Mesendoderm (in vitro differentiated cells): ENCODE measurements at regions not wholly inside any gene's neighbourhood (a gene's known extent, or its start where the extent isn't known, plus 50 kb on each side); places are given as distances from the start of the nearest gene placed in this dataset.

Source experiments
- DNase-seq: peaks from one replicate; pipeline ENCODE4 v3.0.0; 2013
- H2AK5ac ChIP-seq: 2 replicates; pipeline ENCODE4 v1.6.1; 2013; ENCODE audit warnings: low read length, inconsistent platforms
- H2BK120ac ChIP-seq: 2 replicates; pipeline ENCODE4 v1.6.1; 2013; ENCODE audit warnings: low read depth, mild to moderate bottlenecking, low read length, moderate library complexity, mixed read lengths
- H2BK15ac ChIP-seq: replicated peaks from 2 replicates; pipeline ENCODE4 v1.6.1; 2013; ENCODE audit warnings: low read depth, mild to moderate bottlenecking, moderate library complexity
- H2BK5ac ChIP-seq: 2 replicates; pipeline ENCODE4 v1.6.1; 2013; ENCODE audit warnings: low read length, inconsistent platforms
- H3K18ac ChIP-seq: 2 replicates; pipeline ENCODE4 v1.6.1; 2013; ENCODE audit warnings: mild to moderate bottlenecking, low read length, mixed read lengths
- H3K23ac ChIP-seq: one replicate; pipeline ENCODE4 v1.6.1; 2013; ENCODE audit warnings: low read length
- H3K27ac ChIP-seq: 2 replicates; pipeline ENCODE4 v1.5.1; 2013; ENCODE audit warnings: low read depth, mild to moderate bottlenecking, inconsistent platforms, low read length, moderate library complexity
- H3K27me3 ChIP-seq: 2 replicates; pipeline ENCODE4 v1.6.1; 2013; ENCODE audit warnings: low read length, control low read depth, mild to moderate bottlenecking, inconsistent platforms; ENCODE audit not compliant: insufficient read depth, poor library complexity
- H3K36me3 ChIP-seq: 2 replicates; pipeline ENCODE4 v1.6.1; 2013; ENCODE audit warnings: low read length, inconsistent platforms; ENCODE audit not compliant: control insufficient read depth, insufficient read depth
- H3K4ac ChIP-seq: one replicate; pipeline ENCODE4 v1.6.1; 2013; ENCODE audit warnings: low read depth, mild to moderate bottlenecking, low read length, moderate library complexity
- H3K4me1 ChIP-seq: 2 replicates; pipeline ENCODE4 v1.6.1; 2013; ENCODE audit warnings: low read depth, low read length, inconsistent platforms; ENCODE audit not compliant: control insufficient read depth
- H3K4me2 ChIP-seq: 2 replicates; pipeline ENCODE4 v1.6.1; 2013; ENCODE audit warnings: low read length
- H3K4me3 ChIP-seq: 2 replicates; pipeline ENCODE4 v1.5.1; 2013; ENCODE audit warnings: mild to moderate bottlenecking, low read length
- H3K56ac ChIP-seq: one replicate; pipeline ENCODE4 v1.6.1; 2013; ENCODE audit warnings: low read length
- H3K79me1 ChIP-seq: 2 replicates; pipeline ENCODE4 v1.6.1; 2013; ENCODE audit warnings: low read length, inconsistent platforms
- H3K79me2 ChIP-seq: 2 replicates; pipeline ENCODE4 v1.6.1; 2013; ENCODE audit warnings: mild to moderate bottlenecking, low read length; ENCODE audit not compliant: control insufficient read depth, insufficient read depth
- H3K9ac ChIP-seq: 2 replicates; pipeline ENCODE4 v1.6.1; 2013; ENCODE audit warnings: low read length, inconsistent platforms
- H4K5ac ChIP-seq: one replicate; pipeline ENCODE4 v1.6.1; 2013; ENCODE audit warnings: low read length
- H4K8ac ChIP-seq: one replicate; pipeline ENCODE4 v1.6.1; 2013; ENCODE audit warnings: low read depth, mild to moderate bottlenecking, control low read depth, low read length, moderate library complexity
- WGBS: extraction: QIAGEN DNeasy Blood & Tissue Kit; methylation state at CpG from one replicate; pipeline ENCODE4 v1.1.7; 2013; ENCODE audit warnings: low lambda C conversion rate, missing lambda C conversion rate; ENCODE audit not compliant: insufficient coverage; ENCODE audit errors: extremely low coverage; 5-methylcytosine and 5-hydroxymethylcytosine counted together

DNA sequence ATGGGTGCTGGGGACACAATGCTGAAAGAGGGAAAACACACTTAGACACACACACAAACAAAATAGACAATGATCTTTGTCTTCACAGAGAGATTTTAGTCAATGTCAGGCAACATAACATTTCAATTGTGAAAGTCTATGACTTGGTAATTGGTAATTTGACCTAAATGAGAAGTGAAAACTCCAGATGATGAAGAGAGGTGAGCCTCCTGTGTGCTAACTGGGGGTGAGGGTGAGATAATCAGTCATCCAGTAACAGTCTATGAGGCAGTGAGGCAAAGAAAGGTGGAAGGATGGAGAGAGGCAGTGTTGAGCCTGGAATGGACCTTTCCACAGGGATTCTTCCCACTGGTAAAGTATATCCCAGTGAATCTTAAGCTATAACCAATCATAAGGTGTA, 744.2 kb downstream of the MAFB start:
- H3K27ac ChIP-seq, result no peak overlapping the region
- H3K23ac ChIP-seq, result no peak overlapping the region
- H3K9ac ChIP-seq, result no peak overlapping the region
- no peaks in the 10 kb centered on the region for H3K79me1 ChIP-seq
- no peak overlapping the region for H2BK120ac ChIP-seq
- H2AK5ac ChIP-seq, result no peak overlapping the region
- no peak overlapping the region for H3K56ac ChIP-seq
- H3K18ac ChIP-seq, result no peak overlapping the region
- H3K4ac ChIP-seq, result no peak overlapping the region
- no peak overlapping the region for H2BK5ac ChIP-seq
- no peak overlapping the region for H4K8ac ChIP-seq
- no peak overlapping the region for H3K4me3 ChIP-seq
- no peaks in the 10 kb centered on the region for H3K79me2 ChIP-seq
- H3K4me1 ChIP-seq, result no peaks in the 10 kb centered on the region
- H3K36me3 ChIP-seq, result no peaks in the 10 kb centered on the region
- no peaks in the 10 kb centered on the region for H3K27me3 ChIP-seq
- no peak overlapping the region for H3K4me2 ChIP-seq
- H2BK15ac ChIP-seq, result no peak overlapping the region
- no peak overlapping the region for H4K5ac ChIP-seq
- no peak for DNase-seq

DNA sequence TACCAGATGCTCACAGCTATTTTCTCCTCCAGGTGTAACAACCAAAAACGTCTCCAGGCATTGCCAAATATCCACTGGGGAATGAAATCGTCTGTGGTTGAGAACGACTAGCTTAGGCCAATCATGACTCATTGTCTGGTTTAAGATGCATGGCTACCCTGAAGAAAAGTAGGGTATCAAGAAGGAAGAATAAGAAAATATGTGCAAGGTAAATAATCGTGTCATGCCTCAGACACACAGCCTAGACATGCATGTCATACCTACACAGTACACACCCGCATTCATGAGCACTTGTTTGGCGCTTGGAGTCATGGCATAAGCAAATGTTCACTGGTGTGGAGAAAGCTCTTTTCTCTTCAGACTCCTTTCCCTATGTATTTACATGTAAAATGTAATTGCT, 745.7 kb downstream of the MAFB start:
- no CpG with 5 or more reads among the region's 6 CpGs for WGBS
- H3K4me1 ChIP-seq, result no peaks in the 10 kb centered on the region
- no peak overlapping the region for H2BK5ac ChIP-seq
- H3K4me2 ChIP-seq, result no peak overlapping the region
- no peaks in the 10 kb centered on the region for H3K79me2 ChIP-seq
- no peak for DNase-seq
- H3K27me3 ChIP-seq, result no peaks in the 10 kb centered on the region
- H3K79me1 ChIP-seq, result no peaks in the 10 kb centered on the region
- no peak overlapping the region for H3K18ac ChIP-seq
- H3K36me3 ChIP-seq, result no peaks in the 10 kb centered on the region
- H2BK120ac ChIP-seq, result no peak overlapping the region
- no peak overlapping the region for H2AK5ac ChIP-seq
- H3K27ac ChIP-seq, result no peak overlapping the region
- no peak overlapping the region for H4K8ac ChIP-seq
- no peak overlapping the region for H3K23ac ChIP-seq
- H4K5ac ChIP-seq, result no peak overlapping the region
- H3K56ac ChIP-seq, result no peak overlapping the region
- no peak overlapping the region for H3K4ac ChIP-seq
- H2BK15ac ChIP-seq, result no peak overlapping the region
- no peak overlapping the region for H3K4me3 ChIP-seq
- no peak overlapping the region for H3K9ac ChIP-seq

DNA sequence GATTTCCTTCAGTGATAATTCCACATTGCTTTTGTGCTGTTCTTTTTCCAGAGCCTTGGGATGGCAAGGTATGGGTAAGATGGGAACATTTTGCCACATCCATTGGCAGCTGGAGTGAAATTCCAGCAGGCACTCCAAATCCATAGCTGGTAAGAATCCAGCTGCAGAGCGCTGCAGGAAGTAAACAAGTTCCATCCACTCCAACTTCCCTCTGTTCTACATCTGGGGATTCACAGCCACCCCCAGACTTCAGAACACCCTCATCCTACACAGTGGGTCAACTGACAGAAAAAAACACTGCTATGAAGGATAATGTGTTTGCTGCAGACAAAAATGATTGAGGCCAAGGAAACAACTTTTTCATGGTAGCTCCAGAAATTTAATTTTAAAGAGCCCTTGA, 747.8 kb downstream of the MAFB start:
- Histone ChIP-seq H3K18ac (no peak overlapping the region), H3K79me1 (no peaks in the 10 kb centered on the region), H4K8ac (no peak overlapping the region), H3K4me2 (no peak overlapping the region), H3K4ac (no peak overlapping the region), H2BK15ac (no peak overlapping the region), H3K79me2 (no peaks in the 10 kb centered on the region), H4K5ac (no peak overlapping the region), H2BK5ac (no peak overlapping the region), H3K27me3 (no peaks in the 10 kb centered on the region), H3K27ac (no peak overlapping the region), H2AK5ac (no peak overlapping the region), H3K56ac (no peak overlapping the region), H3K9ac (no peak overlapping the region), H2BK120ac (no peak overlapping the region), H3K36me3 (no peaks in the 10 kb centered on the region), H3K4me1 (no peaks in the 10 kb centered on the region), H3K23ac (no peak overlapping the region), H3K4me3 (no peak overlapping the region)
- no peak for DNase-seq
- no CpG with 5 or more reads among the region's 1 CpG for WGBS

DNA sequence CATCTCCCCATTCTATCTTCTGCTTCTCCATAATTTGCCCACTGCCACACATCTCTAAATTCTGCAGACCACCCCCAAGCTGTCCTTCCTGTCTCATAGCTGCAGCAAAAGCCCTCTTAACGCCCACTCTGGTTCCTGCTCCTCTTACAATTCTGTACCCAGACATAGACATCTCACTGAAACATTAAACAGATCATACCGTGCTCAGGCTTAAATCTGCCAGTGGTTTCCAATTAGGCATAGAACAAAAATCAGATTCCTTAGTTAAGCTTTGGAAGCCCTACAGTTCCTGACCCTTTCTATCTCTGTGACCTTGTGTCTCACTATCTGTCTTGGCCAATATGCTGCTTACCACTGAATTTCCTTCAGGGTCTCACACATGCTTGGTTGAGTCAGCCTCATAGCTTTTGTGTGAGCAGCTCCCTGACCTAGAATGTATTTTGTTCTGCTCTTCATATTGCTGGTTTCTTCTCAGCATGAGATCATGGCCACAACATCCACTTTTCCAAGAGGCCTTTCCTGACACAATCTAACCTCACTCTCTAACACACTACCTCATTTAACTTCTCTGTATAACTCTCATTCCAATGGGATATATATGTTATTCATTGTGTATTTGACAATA, 749.7 kb downstream of the MAFB start:
- H3K27ac ChIP-seq, result no peak overlapping the region

DNA sequence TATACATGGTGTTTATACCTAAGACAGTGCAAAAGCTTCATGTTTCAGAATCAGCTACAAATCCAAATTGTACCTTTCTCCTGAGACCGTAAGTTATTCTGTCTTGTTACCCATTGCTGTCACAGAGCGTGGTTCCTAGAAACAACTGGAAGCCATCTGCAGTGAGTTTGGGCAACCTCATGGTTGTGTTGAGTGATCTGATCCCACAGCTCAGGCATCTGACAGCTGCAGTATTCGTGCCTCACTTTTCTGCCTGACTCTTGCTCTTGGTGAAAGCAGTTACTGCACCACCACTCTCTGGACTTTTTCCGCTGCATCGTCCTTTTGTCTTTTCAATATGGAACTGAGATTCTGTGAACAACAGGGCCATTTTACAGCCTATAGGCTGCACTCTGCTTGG, 752.6 kb downstream of the MAFB start:
- H3K36me3 ChIP-seq, result no peaks in the 10 kb centered on the region
- no peak overlapping the region for H3K56ac ChIP-seq
- H3K27ac ChIP-seq, result no peak overlapping the region
- no peak for DNase-seq
- no peak overlapping the region for H3K4me3 ChIP-seq
- no peaks in the 10 kb centered on the region for H3K4me1 ChIP-seq
- no CpG with 5 or more reads among the region's 5 CpGs for WGBS
- no peaks in the 10 kb centered on the region for H3K79me2 ChIP-seq
- no peak overlapping the region for H2BK5ac ChIP-seq
- no peak overlapping the region for H4K8ac ChIP-seq
- no peak overlapping the region for H4K5ac ChIP-seq
- no peak overlapping the region for H3K4me2 ChIP-seq
- H3K9ac ChIP-seq, result no peak overlapping the region
- H3K79me1 ChIP-seq, result no peaks in the 10 kb centered on the region
- no peak overlapping the region for H3K18ac ChIP-seq
- no peak overlapping the region for H3K4ac ChIP-seq
- no peaks in the 10 kb centered on the region for H3K27me3 ChIP-seq
- H2BK15ac ChIP-seq, result no peak overlapping the region
- H3K23ac ChIP-seq, result no peak overlapping the region
- no peak overlapping the region for H2AK5ac ChIP-seq
- no peak overlapping the region for H2BK120ac ChIP-seq

More for the DNA sequence above, 749.7 kb downstream of the MAFB start:
- H2AK5ac ChIP-seq, result no peak overlapping the region
- no peaks in the 10 kb centered on the region for H3K36me3 ChIP-seq
- no peak for DNase-seq
- H3K23ac ChIP-seq, result no peak overlapping the region
- no peak overlapping the region for H2BK5ac ChIP-seq
- H3K56ac ChIP-seq, result no peak overlapping the region
- WGBS, result no CpG with 5 or more reads among the region's 2 CpGs
- no peaks in the 10 kb centered on the region for H3K27me3 ChIP-seq
- no peaks in the 10 kb centered on the region for H3K79me1 ChIP-seq
- H3K4me3 ChIP-seq, result no peak overlapping the region
- no peak overlapping the region for H2BK120ac ChIP-seq
- H3K18ac ChIP-seq, result no peak overlapping the region
- no peak overlapping the region for H4K5ac ChIP-seq
- no peak overlapping the region for H4K8ac ChIP-seq
- H3K79me2 ChIP-seq, result no peaks in the 10 kb centered on the region
- no peak overlapping the region for H3K9ac ChIP-seq
- no peaks in the 10 kb centered on the region for H3K4me1 ChIP-seq
- H3K4ac ChIP-seq, result no peak overlapping the region
- no peak overlapping the region for H2BK15ac ChIP-seq
- H3K4me2 ChIP-seq, result no peak overlapping the region

DNA sequence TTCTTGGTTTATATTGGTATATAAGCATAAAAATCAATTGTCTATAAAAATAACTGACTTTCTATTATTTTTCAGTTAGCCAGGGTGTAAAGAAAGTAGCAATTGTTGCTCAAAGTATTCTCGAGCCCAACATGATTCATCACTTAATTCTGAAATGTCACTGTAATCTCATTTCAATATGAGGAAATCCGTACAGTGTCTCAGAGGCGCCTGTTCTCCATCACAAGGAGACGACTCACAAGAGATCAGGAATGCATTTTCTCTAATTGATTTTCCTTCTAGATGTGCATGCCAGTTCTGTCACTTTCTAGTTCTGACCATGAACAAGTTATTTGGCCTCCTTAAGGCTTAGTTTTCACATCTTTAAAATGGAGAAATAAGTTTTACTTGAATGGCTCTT, 753.1 kb downstream of the MAFB start:
- DNase-seq, result no peak
- no CpG with 5 or more reads among the region's 4 CpGs for WGBS

More for the DNA sequence above, 753.1 kb downstream of the MAFB start:
- H2BK15ac ChIP-seq, result no peak overlapping the region
- no peak overlapping the region for H2BK120ac ChIP-seq
- H4K5ac ChIP-seq, result no peak overlapping the region
- no peak overlapping the region for H3K4ac ChIP-seq
- H2BK5ac ChIP-seq, result no peak overlapping the region
- H4K8ac ChIP-seq, result no peak overlapping the region
- H2AK5ac ChIP-seq, result no peak overlapping the region
- H3K4me1 ChIP-seq, result no peaks in the 10 kb centered on the region
- no peak overlapping the region for H3K18ac ChIP-seq
- H3K79me2 ChIP-seq, result no peaks in the 10 kb centered on the region
- no peak overlapping the region for H3K23ac ChIP-seq
- H3K27ac ChIP-seq, result no peak overlapping the region
- H3K27me3 ChIP-seq, result no peaks in the 10 kb centered on the region
- H3K79me1 ChIP-seq, result no peaks in the 10 kb centered on the region
- no peaks in the 10 kb centered on the region for H3K36me3 ChIP-seq
- no peak overlapping the region for H3K4me3 ChIP-seq
- no peak overlapping the region for H3K9ac ChIP-seq
- no peak overlapping the region for H3K4me2 ChIP-seq
- H3K56ac ChIP-seq, result no peak overlapping the region
